Glomerular endothelial cell (primary cell): ENCODE measurements at regions not wholly inside any gene's neighbourhood (a gene's known extent, or its start where the extent isn't known, plus 50 kb on each side); places are given as distances from the start of the nearest gene placed in this dataset.
A peak's percentile ranks its signal among the peaks of the same experiment; 100 is the strongest.

Experiments used
- DNase-seq: peaks from one replicate; pipeline ENCODE4 v3.0.0-alpha.2; 2011; ENCODE audit warnings: low read depth, low spot score; ENCODE audit errors: extremely low read depth

- no peak for DNase-seq
Observed at GRCh38 chr10:36256166-36256565, 614.1 kb upstream of the FZD8 start.

GRCh38 chr10:36254199-36254598 is 612.1 kb upstream of the FZD8 start:
- peak; percentile 34 for DNase-seq

GRCh38 chr10:36253731-36254130 is 611.6 kb upstream of the FZD8 start:
- DNase-seq: no peak

GRCh38 chr10:36251068-36251467 is 609.0 kb upstream of the FZD8 start:
- no peak for DNase-seq

GRCh38 chr10:36248304-36248981 is 606.3 kb upstream of the FZD8 start:
- DNase-seq: no peak

- no peak for DNase-seq
Observed at GRCh38 chr10:36247478-36247877, 605.4 kb upstream of the FZD8 start.

GRCh38 chr10:36236931-36237330 is 594.8 kb upstream of the FZD8 start:
- DNase-seq: no peak

GRCh38 chr10:36236341-36236740 is 594.2 kb upstream of the FZD8 start:
- DNase-seq: no peak

GRCh38 chr10:36232935-36233334 is 590.8 kb upstream of the FZD8 start:
- DNase-seq: no peak

GRCh38 chr10:36224431-36224985 is 582.4 kb upstream of the FZD8 start:
- DNase-seq: no peak

GRCh38 chr10:36221101-36221500 is 579.0 kb upstream of the FZD8 start:
- DNase-seq: no peak

GRCh38 chr10:36220151-36220550 is 578.1 kb upstream of the FZD8 start:
- no peak for DNase-seq

- DNase-seq: no peak
Observed at GRCh38 chr10:36211856-36212255, 569.8 kb upstream of the FZD8 start.

- DNase-seq: no peak
Observed at GRCh38 chr10:36209480-36209879, 567.4 kb upstream of the FZD8 start.

GRCh38 chr10:36202881-36203280 is 560.8 kb upstream of the FZD8 start:
- no peak for DNase-seq

- no peak for DNase-seq
Observed at GRCh38 chr10:36200577-36200976, 558.5 kb upstream of the FZD8 start.

- DNase-seq: no peak
Observed at GRCh38 chr10:36198322-36198721, 556.2 kb upstream of the FZD8 start.

GRCh38 chr10:36195364-36195763 is 553.3 kb upstream of the FZD8 start:
- no peak for DNase-seq

- DNase-seq: no peak
Observed at GRCh38 chr10:36194276-36194675, 552.2 kb upstream of the FZD8 start.

GRCh38 chr10:36191009-36191408 is 548.9 kb upstream of the FZD8 start:
- DNase-seq: no peak

- DNase-seq: no peak
Observed at GRCh38 chr10:36188461-36188860, 546.4 kb upstream of the FZD8 start.

- no peak for DNase-seq
Observed at GRCh38 chr10:36188080-36188453, 546.0 kb upstream of the FZD8 start.
